ENCODE measurements at regions not wholly inside any gene's neighbourhood (a gene's known extent, or its start where the extent isn't known, plus 50 kb on each side); places are given as distances from the start of the nearest gene placed in this dataset.

DNA sequence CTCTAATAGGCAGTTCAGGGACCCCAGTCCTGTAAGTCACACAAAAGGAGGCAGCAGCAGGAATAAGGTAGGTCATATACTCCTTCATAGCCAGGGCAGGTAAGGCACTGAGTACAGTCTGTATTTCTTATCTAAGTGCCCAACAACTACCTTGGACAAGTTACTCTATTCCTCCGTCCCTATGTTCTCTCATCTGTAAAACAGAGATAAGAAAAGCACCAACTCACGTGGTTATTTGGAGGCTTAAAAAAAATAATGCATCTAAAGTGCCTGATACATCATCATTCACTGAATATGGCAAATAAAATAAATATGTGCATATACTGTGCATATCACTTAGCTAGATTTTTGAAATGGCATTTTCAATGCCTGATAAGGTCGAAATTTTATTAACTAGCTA lies 298.1 kb upstream of the CDYL start:
- TF ChIP-seq, protein P1, sequence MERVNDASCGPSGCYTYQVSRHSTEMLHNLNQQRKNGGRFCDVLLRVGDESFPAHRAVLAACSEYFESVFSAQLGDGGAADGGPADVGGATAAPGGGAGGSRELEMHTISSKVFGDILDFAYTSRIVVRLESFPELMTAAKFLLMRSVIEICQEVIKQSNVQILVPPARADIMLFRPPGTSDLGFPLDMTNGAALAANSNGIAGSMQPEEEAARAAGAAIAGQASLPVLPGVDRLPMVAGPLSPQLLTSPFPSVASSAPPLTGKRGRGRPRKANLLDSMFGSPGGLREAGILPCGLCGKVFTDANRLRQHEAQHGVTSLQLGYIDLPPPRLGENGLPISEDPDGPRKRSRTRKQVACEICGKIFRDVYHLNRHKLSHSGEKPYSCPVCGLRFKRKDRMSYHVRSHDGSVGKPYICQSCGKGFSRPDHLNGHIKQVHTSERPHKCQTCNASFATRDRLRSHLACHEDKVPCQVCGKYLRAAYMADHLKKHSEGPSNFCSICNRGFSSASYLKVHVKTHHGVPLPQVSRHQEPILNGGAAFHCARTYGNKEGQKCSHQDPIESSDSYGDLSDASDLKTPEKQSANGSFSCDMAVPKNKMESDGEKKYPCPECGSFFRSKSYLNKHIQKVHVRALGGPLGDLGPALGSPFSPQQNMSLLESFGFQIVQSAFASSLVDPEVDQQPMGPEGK (CRISPR knock-in tag; IDR thresholded peaks at IDR 0.05; ENCODE audit: borderline replicate concordance) = no peak
- TF ChIP-seq, protein P2, sequence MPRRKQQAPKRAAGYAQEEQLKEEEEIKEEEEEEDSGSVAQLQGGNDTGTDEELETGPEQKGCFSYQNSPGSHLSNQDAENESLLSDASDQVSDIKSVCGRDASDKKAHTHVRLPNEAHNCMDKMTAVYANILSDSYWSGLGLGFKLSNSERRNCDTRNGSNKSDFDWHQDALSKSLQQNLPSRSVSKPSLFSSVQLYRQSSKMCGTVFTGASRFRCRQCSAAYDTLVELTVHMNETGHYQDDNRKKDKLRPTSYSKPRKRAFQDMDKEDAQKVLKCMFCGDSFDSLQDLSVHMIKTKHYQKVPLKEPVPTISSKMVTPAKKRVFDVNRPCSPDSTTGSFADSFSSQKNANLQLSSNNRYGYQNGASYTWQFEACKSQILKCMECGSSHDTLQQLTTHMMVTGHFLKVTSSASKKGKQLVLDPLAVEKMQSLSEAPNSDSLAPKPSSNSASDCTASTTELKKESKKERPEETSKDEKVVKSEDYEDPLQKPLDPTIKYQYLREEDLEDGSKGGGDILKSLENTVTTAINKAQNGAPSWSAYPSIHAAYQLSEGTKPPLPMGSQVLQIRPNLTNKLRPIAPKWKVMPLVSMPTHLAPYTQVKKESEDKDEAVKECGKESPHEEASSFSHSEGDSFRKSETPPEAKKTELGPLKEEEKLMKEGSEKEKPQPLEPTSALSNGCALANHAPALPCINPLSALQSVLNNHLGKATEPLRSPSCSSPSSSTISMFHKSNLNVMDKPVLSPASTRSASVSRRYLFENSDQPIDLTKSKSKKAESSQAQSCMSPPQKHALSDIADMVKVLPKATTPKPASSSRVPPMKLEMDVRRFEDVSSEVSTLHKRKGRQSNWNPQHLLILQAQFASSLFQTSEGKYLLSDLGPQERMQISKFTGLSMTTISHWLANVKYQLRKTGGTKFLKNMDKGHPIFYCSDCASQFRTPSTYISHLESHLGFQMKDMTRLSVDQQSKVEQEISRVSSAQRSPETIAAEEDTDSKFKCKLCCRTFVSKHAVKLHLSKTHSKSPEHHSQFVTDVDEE (CRISPR knock-in tag; IDR thresholded peaks at IDR 0.05) = no peak

Measured in SK-N-SH treated with all-trans-retinoic acid at 6 μM for 48 hours (cell line).